ENCODE measurements at regions not wholly inside any gene's neighbourhood (a gene's known extent, or its start where the extent isn't known, plus 50 kb on each side); places are given as distances from the start of the nearest gene placed in this dataset.

DNA sequence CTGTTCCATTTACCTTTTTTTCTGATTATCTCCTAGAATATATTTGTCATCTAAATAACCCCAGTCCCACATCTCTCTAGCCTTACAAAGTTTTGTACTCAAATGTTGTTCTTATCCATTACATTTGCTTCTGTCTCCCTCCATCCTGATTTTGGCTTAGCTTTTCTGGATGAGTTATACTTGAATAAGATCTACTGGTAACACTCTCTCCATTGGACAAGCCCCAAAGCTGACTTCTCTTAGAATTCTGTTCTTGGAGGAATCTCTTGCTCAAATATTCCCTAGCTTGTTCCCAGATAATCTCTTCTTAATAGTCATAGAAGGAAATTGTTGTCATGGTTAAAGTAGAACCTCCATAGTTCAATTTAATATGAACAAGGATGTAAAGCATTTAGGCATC lies 115.5 kb upstream of the HS3ST1 start:
- POLR2A ChIA-PET: no interaction called here
- Histone ChIP-seq H3K27ac (ENCODE audit: extremely low read depth, low read depth, low read length) (no peak overlapping the region), H3K36me3 (ENCODE audit: control insufficient read depth in 2 of 2, insufficient read depth in 1 of 2, low read length in 2 of 2) (no peaks in the 10 kb centered on the region), H3K4me1 (ENCODE audit: control insufficient read depth, insufficient read depth, low read length) (no peaks in the 10 kb centered on the region), H3K9me3 (ENCODE audit: control insufficient read depth, insufficient read depth, low read depth, low read length) (no peaks in the 10 kb centered on the region), H3K4me3 (ENCODE audit: low read depth, low read length) (no peak overlapping the region)
- CTCF ChIA-PET: no interaction called here
- no peak for TF ChIP-seq SCRT2 (tag by site-specific recombination; IDR thresholded peaks at IDR 0.05)
- no peak for TF ChIP-seq ZNF596 (tag by site-specific recombination; IDR thresholded peaks at IDR 0.05)
- no peak for TF ChIP-seq FEZF1 (tag by site-specific recombination; IDR thresholded peaks at IDR 0.05)
- no peak for TF ChIP-seq SP7 (tag by site-specific recombination; IDR thresholded peaks at IDR 0.05)
- TF ChIP-seq REPIN1 (tag by site-specific recombination; IDR thresholded peaks at IDR 0.05; ENCODE audit: low read depth): no peak
- no peak for TF ChIP-seq ZBTB48 (tag by site-specific recombination; IDR thresholded peaks at IDR 0.05)
- no peak for TF ChIP-seq ZNF335 (tag by site-specific recombination; conservative IDR thresholded peaks at IDR 0.05)
- no peak for TF ChIP-seq ZNF664 (tag by site-specific recombination; IDR thresholded peaks at IDR 0.05)
- no peak for TF ChIP-seq YY1 (tag by site-specific recombination; IDR thresholded peaks at IDR 0.05)
- TF ChIP-seq ZBTB49 (tag by site-specific recombination; IDR thresholded peaks at IDR 0.05; ENCODE audit: low read depth): no peak
- no peak for TF ChIP-seq ZNF169 (tag by site-specific recombination; IDR thresholded peaks at IDR 0.05)
- no peak for TF ChIP-seq OSR2 (tag by site-specific recombination; IDR thresholded peaks at IDR 0.05)
- TF ChIP-seq ZNF610 (tag by site-specific recombination; IDR thresholded peaks at IDR 0.05; ENCODE audit: borderline replicate concordance): no peak
- TF ChIP-seq ZNF354C (tag by site-specific recombination; IDR thresholded peaks at IDR 0.05; ENCODE audit: borderline replicate concordance, low read depth): no peak
- TF ChIP-seq ZNF585B (tag by site-specific recombination; IDR thresholded peaks at IDR 0.05): no peak
- TF ChIP-seq, protein P1, sequence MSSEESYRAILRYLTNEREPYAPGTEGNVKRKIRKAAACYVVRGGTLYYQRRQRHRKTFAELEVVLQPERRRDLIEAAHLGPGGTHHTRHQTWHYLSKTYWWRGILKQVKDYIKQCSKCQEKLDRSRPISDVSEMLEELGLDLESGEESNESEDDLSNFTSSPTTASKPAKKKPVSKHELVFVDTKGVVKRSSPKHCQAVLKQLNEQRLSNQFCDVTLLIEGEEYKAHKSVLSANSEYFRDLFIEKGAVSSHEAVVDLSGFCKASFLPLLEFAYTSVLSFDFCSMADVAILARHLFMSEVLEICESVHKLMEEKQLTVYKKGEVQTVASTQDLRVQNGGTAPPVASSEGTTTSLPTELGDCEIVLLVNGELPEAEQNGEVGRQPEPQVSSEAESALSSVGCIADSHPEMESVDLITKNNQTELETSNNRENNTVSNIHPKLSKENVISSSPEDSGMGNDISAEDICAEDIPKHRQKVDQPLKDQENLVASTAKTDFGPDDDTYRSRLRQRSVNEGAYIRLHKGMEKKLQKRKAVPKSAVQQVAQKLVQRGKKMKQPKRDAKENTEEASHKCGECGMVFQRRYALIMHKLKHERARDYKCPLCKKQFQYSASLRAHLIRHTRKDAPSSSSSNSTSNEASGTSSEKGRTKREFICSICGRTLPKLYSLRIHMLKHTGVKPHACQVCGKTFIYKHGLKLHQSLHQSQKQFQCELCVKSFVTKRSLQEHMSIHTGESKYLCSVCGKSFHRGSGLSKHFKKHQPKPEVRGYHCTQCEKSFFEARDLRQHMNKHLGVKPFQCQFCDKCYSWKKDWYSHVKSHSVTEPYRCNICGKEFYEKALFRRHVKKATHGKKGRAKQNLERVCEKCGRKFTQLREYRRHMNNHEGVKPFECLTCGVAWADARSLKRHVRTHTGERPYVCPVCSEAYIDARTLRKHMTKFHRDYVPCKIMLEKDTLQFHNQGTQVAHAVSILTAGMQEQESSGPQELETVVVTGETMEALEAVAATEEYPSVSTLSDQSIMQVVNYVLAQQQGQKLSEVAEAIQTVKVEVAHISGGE (tag by site-specific recombination; conservative IDR thresholded peaks at IDR 0.05; ENCODE audit: low read depth): no peak
- TF ChIP-seq ZNF837 (tag by site-specific recombination; IDR thresholded peaks at IDR 0.05): no peak
- no peak for TF ChIP-seq ZNF76 (tag by site-specific recombination; IDR thresholded peaks at IDR 0.05; ENCODE audit: borderline replicate concordance, low read depth)
- TF ChIP-seq BCL11A (tag by site-specific recombination; IDR thresholded peaks at IDR 0.05; ENCODE audit: low read depth): no peak
- no peak for TF ChIP-seq ZNF184 (tag by site-specific recombination; IDR thresholded peaks at IDR 0.05)

GRCh38 chr4:11543706-11544105 lies 115.0 kb upstream of the HS3ST1 start:
- no peaks in the 10 kb centered on the region for H3K4me1 ChIP-seq (ENCODE audit: control insufficient read depth, insufficient read depth, low read length)
- no peak overlapping the region for H3K4me3 ChIP-seq (ENCODE audit: low read depth, low read length)
- H3K36me3 ChIP-seq (ENCODE audit: control insufficient read depth in 2 of 2, insufficient read depth in 1 of 2, low read length in 2 of 2): no peaks in the 10 kb centered on the region
- no peak overlapping the region for H3K27ac ChIP-seq (ENCODE audit: extremely low read depth, low read depth, low read length)
- ChIA-PET POLR2A (no interaction called here), CTCF (no interaction called here)
- H3K9me3 ChIP-seq (ENCODE audit: control insufficient read depth, insufficient read depth, low read depth, low read length): no peaks in the 10 kb centered on the region
- TF ChIP-seq ZNF555 (tag by site-specific recombination; conservative IDR thresholded peaks at IDR 0.05) (no peak), ZNF311 (tag by site-specific recombination; IDR thresholded peaks at IDR 0.05; ENCODE audit: borderline replicate concordance) (no peak), ZIC2 (tag by site-specific recombination; IDR thresholded peaks at IDR 0.05) (no peak), ZBTB17 (tag by site-specific recombination; IDR thresholded peaks at IDR 0.05) (no peak), TSHZ1 (tag by site-specific recombination; IDR thresholded peaks at IDR 0.05; ENCODE audit: borderline replicate concordance) (no peak), ZNF76 (tag by site-specific recombination; IDR thresholded peaks at IDR 0.05; ENCODE audit: borderline replicate concordance, low read depth) (no peak), ZNF174 (tag by site-specific recombination; IDR thresholded peaks at IDR 0.05) (no peak)
- TF ChIP-seq, protein P2, sequence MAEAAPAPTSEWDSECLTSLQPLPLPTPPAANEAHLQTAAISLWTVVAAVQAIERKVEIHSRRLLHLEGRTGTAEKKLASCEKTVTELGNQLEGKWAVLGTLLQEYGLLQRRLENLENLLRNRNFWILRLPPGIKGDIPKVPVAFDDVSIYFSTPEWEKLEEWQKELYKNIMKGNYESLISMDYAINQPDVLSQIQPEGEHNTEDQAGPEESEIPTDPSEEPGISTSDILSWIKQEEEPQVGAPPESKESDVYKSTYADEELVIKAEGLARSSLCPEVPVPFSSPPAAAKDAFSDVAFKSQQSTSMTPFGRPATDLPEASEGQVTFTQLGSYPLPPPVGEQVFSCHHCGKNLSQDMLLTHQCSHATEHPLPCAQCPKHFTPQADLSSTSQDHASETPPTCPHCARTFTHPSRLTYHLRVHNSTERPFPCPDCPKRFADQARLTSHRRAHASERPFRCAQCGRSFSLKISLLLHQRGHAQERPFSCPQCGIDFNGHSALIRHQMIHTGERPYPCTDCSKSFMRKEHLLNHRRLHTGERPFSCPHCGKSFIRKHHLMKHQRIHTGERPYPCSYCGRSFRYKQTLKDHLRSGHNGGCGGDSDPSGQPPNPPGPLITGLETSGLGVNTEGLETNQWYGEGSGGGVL (tag by site-specific recombination; IDR thresholded peaks at IDR 0.05): no peak
